HL-60 (cell line): ENCODE measurements at regions not wholly inside any gene's neighbourhood (a gene's known extent, or its start where the extent isn't known, plus 50 kb on each side); places are given as distances from the start of the nearest gene placed in this dataset.

ENCODE experiments used
- DNase-seq, 2 experiments: peaks; one replicate each; pipeline ENCODE4 v3.0.0-alpha.2; 2010 to 2020; ENCODE audit warnings: low read depth in 1 of 2, low spot score in 1 of 2
- H3K27ac ChIP-seq: fragments of 250-450 bp; sonication (Bioruptor Pico); replicated peaks from 2 replicates; pipeline ENCODE4 v1.5.1; 2020; ENCODE audit warnings: mild to moderate bottlenecking, moderate library complexity
- H3K27me3 ChIP-seq: fragments of 250-450 bp; sonication (Bioruptor Pico); 2 replicates; pipeline ENCODE4 v1.5.1; 2021; ENCODE audit warnings: mild to moderate bottlenecking, moderate library complexity; ENCODE audit not compliant: insufficient read depth, poor library complexity, severe bottlenecking
- H3K4me3 ChIP-seq: replicated peaks from 2 replicates; pipeline ENCODE4 v1.5.1; 2011; ENCODE audit warnings: mild to moderate bottlenecking, control low read depth, low read length; ENCODE audit not compliant: insufficient read depth
- GABPA ChIP-seq: IDR thresholded peaks from 2 replicates; pipeline ENCODE4 v1.6.1; 2012; ENCODE audit warnings: low read depth
- POLR2AphosphoS5 ChIP-seq: IDR thresholded peaks from 2 replicates; pipeline ENCODE4 v1.6.1; 2012; ENCODE audit warnings: low read depth
- SPI1 ChIP-seq: IDR thresholded peaks from 2 replicates; pipeline ENCODE4 v1.6.1; 2012; ENCODE audit warnings: low read depth, mild to moderate bottlenecking, borderline replicate concordance
- TF ChIP-seq, protein P1 (sequence below): IDR thresholded peaks from one replicate; pipeline ENCODE4 v1.5.1; 2011; ENCODE audit warnings: low read length, control low read depth, inconsistent platforms; ENCODE audit not compliant: insufficient read depth
- TF ChIP-seq, protein P2 (sequence below): IDR thresholded peaks from 2 replicates; pipeline ENCODE4 v1.6.1; 2012; ENCODE audit warnings: low read depth; ENCODE audit not compliant: insufficient replicate concordance

DNA sequence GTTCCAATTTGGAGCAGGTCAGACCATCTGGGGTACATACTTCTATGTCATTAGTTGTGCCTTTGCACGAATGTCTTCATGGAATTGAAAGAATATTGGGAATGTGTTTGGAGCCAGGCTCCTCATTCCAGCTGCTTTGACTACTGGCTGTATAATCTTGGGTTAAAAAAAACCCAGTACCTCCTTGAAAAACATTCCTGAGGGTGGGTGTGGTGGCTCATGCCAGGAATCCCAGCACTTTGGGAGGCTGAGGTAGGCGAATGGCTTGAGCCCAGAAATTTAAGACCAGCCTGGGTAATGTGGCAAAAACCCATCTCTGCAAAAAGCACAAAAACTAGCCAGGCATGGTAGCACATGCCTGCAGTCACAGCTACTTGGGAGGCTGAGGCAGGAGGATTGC is 125.6 kb downstream of the TTC8 start:
- TF ChIP-seq GABPA (no peak), SPI1 (no peak), POLR2AphosphoS5 (no peak)
- TF ChIP-seq, protein P1, sequence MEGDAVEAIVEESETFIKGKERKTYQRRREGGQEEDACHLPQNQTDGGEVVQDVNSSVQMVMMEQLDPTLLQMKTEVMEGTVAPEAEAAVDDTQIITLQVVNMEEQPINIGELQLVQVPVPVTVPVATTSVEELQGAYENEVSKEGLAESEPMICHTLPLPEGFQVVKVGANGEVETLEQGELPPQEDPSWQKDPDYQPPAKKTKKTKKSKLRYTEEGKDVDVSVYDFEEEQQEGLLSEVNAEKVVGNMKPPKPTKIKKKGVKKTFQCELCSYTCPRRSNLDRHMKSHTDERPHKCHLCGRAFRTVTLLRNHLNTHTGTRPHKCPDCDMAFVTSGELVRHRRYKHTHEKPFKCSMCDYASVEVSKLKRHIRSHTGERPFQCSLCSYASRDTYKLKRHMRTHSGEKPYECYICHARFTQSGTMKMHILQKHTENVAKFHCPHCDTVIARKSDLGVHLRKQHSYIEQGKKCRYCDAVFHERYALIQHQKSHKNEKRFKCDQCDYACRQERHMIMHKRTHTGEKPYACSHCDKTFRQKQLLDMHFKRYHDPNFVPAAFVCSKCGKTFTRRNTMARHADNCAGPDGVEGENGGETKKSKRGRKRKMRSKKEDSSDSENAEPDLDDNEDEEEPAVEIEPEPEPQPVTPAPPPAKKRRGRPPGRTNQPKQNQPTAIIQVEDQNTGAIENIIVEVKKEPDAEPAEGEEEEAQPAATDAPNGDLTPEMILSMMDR: no peak
- TF ChIP-seq, protein P2, sequence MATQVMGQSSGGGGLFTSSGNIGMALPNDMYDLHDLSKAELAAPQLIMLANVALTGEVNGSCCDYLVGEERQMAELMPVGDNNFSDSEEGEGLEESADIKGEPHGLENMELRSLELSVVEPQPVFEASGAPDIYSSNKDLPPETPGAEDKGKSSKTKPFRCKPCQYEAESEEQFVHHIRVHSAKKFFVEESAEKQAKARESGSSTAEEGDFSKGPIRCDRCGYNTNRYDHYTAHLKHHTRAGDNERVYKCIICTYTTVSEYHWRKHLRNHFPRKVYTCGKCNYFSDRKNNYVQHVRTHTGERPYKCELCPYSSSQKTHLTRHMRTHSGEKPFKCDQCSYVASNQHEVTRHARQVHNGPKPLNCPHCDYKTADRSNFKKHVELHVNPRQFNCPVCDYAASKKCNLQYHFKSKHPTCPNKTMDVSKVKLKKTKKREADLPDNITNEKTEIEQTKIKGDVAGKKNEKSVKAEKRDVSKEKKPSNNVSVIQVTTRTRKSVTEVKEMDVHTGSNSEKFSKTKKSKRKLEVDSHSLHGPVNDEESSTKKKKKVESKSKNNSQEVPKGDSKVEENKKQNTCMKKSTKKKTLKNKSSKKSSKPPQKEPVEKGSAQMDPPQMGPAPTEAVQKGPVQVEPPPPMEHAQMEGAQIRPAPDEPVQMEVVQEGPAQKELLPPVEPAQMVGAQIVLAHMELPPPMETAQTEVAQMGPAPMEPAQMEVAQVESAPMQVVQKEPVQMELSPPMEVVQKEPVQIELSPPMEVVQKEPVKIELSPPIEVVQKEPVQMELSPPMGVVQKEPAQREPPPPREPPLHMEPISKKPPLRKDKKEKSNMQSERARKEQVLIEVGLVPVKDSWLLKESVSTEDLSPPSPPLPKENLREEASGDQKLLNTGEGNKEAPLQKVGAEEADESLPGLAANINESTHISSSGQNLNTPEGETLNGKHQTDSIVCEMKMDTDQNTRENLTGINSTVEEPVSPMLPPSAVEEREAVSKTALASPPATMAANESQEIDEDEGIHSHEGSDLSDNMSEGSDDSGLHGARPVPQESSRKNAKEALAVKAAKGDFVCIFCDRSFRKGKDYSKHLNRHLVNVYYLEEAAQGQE: no peak
- Histone ChIP-seq H3K27me3 (no peaks in the 10 kb centered on the region), H3K4me3 (no peak overlapping the region), H3K27ac (no peak overlapping the region)
- no peak for DNase-seq

- no peaks in the 10 kb centered on the region for H3K27me3 ChIP-seq
- no peak overlapping the region for H3K27ac ChIP-seq
- H3K4me3 ChIP-seq: no peak overlapping the region
- no peak for DNase-seq
- TF ChIP-seq SPI1: no peak
These were observed 126.9 kb downstream of the TTC8 start for GRCh38 chr14:88951370-88951769.

DNA sequence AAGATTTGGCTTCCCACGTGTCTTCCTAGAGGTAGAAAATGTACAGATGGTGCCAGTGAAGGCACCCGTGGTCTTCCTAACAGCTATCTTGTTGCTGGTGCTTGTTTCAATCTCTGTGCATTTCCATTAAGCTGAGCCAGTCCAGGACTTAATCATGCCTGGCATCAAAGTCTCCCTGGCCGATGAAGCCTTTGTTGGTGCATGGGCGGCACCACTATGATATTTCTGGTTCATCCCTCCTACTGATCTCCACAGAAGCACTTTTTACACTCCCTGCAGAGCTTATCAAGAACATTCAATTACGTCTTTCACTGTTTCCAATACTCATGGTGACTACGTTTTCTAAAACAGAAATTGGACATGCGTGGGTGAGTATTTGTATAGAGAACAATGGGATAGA is 128.4 kb downstream of the TTC8 start:
- no peak for DNase-seq
- H3K4me3 ChIP-seq: no peak overlapping the region
- H3K27me3 ChIP-seq: no peaks in the 10 kb centered on the region
- no peak overlapping the region for H3K27ac ChIP-seq
- no peak for TF ChIP-seq GABPA
- no peak for TF ChIP-seq POLR2AphosphoS5
- TF ChIP-seq, protein P1: no peak
- TF ChIP-seq, protein P2: no peak
- no peak for TF ChIP-seq SPI1

- Histone ChIP-seq H3K27ac (no peak overlapping the region), H3K27me3 (no peaks in the 10 kb centered on the region), H3K4me3 (no peak overlapping the region)
- DNase-seq: no peak
- TF ChIP-seq GABPA (no peak), SPI1 (no peak), POLR2AphosphoS5 (no peak)
- TF ChIP-seq, protein P2: no peak
- TF ChIP-seq, protein P1: no peak
These were observed 131.0 kb downstream of the TTC8 start for GRCh38 chr14:88955455-88955854.
